Brain microvascular endothelial cell (primary cell): ENCODE measurements at regions not wholly inside any gene's neighbourhood (a gene's known extent, or its start where the extent isn't known, plus 50 kb on each side); places are given as distances from the start of the nearest gene placed in this dataset.

ENCODE experiments used
- DNase-seq: peaks from one replicate; pipeline ENCODE4 v3.0.0-alpha.2; 2020
- H3K27ac ChIP-seq: fragments of 250-450 bp; sonication (Bioruptor Pico); 2 replicates; pipeline ENCODE4 v1.5.1; 2020; ENCODE audit warnings: mild to moderate bottlenecking, moderate library complexity
- H3K27me3 ChIP-seq: fragments of 250-450 bp; sonication (Bioruptor Pico); replicated peaks from 2 replicates; pipeline ENCODE4 v1.5.1; 2020; ENCODE audit warnings: mild to moderate bottlenecking
- H3K36me3 ChIP-seq: fragments of 250-450 bp; sonication (Bioruptor Pico); replicated peaks from 2 replicates; pipeline ENCODE4 v1.5.1; 2020; ENCODE audit warnings: mild to moderate bottlenecking
- H3K4me3 ChIP-seq: 2 replicates; pipeline ENCODE4 v1.5.1; 2011; ENCODE audit warnings: low read depth, mild to moderate bottlenecking, control low read depth, low read length, moderate library complexity
- CTCF ChIP-seq: IDR thresholded peaks from 2 replicates; pipeline ENCODE4 v1.5.1; 2011; ENCODE audit warnings: low read depth, mild to moderate bottlenecking, moderate library complexity, low read length, control low read depth, inconsistent platforms; ENCODE audit errors: missing control alignments
- in situ Hi-C: cut with HindIII; loops from 2 replicates; pipeline ENCODE4 v1.10.0; 2017; ENCODE audit warnings: low sequenced_read_pairs, low pct_ligation_motif_present

GRCh38 chr13:85406269-85406975 is 392.8 kb downstream of the SLITRK6 start:
- TF ChIP-seq CTCF = no peak
- no peak for DNase-seq
- Histone ChIP-seq H3K36me3 (no peaks in the 10 kb centered on the region), H3K4me3 (no peak overlapping the region), H3K27ac (no peak overlapping the region), H3K27me3 (no peaks in the 10 kb centered on the region)
- in situ Hi-C loops = no loop called here

DNA sequence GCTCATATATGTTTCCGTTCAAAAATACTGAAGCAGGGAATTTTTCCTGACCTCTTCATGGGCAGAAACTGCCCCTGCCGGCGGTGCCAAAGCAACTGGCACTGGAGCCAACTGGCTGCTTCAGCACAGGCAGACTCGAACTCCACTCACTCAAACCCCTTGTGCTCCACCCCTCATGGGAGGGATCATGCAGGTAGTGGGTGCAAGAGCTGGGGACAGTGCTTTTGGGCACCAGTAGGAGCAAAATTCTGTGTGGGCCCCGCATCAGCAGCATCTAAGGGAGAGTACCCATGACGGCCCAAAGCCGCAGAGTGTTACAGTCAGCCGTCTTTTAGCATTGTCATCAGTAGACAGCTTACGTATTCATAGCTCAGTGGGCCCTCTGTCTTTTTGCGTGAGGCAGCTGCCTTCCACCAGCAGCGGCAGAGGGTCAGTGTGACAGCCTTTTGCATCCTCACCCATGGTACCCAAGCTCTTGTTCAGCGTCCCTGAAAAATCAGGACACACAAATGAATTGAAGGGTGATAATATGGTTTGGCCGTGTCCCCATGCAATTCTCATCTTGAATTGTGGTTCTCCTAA is 393.8 kb downstream of the SLITRK6 start:
- no peak for TF ChIP-seq CTCF
- in situ Hi-C loops = no loop called here
- Histone ChIP-seq H3K27ac (no peak overlapping the region), H3K27me3 (no peaks in the 10 kb centered on the region), H3K4me3 (no peak overlapping the region), H3K36me3 (no peaks in the 10 kb centered on the region)
- DNase-seq = no peak

- H3K27ac ChIP-seq = no peak overlapping the region
- peak; percentile 13 for DNase-seq
- no peaks in the 10 kb centered on the region for H3K36me3 ChIP-seq
- in situ Hi-C loops = no loop called here
- TF ChIP-seq CTCF = no peak
- H3K27me3 ChIP-seq = no peaks in the 10 kb centered on the region
- no peak overlapping the region for H3K4me3 ChIP-seq
These were observed 412.8 kb downstream of the SLITRK6 start for GRCh38 chr13:85386424-85386823.

GRCh38 chr13:85383291-85383690 is 415.9 kb downstream of the SLITRK6 start:
- in situ Hi-C loops = no loop called here
- TF ChIP-seq CTCF = no peak
- Histone ChIP-seq H3K27me3 (no peaks in the 10 kb centered on the region), H3K4me3 (no peak overlapping the region), H3K36me3 (no peaks in the 10 kb centered on the region), H3K27ac (no peak overlapping the region)
- DNase-seq = no peak

DNA sequence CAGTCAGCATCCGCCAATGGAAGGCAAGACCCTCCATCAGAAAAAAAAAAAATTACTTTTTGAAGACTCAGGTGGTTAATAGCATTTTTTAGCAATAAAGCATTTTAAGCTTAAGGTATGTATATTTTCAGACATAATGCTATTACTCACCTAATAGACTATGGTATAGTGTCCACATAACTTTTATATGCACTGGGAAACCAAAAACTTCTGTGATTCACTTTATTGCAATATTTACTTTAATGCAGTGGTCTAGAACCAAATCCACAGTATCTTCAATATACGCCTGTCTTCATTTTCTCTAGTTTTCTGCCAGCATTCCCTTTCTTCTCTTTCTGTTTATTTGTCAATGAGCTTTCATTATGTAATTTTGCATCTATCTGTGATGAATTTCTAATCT is 418.1 kb downstream of the SLITRK6 start:
- Histone ChIP-seq H3K27ac (no peak overlapping the region), H3K27me3 (no peaks in the 10 kb centered on the region), H3K36me3 (no peaks in the 10 kb centered on the region), H3K4me3 (no peak overlapping the region)
- in situ Hi-C loops = no loop called here
- DNase-seq = no peak
- TF ChIP-seq CTCF = no peak

GRCh38 chr13:85379991-85380390 is 419.2 kb downstream of the SLITRK6 start:
- no peak for DNase-seq
- in situ Hi-C loops = no loop called here
- Histone ChIP-seq H3K36me3 (no peaks in the 10 kb centered on the region), H3K4me3 (no peak overlapping the region), H3K27me3 (no peaks in the 10 kb centered on the region), H3K27ac (no peak overlapping the region)
- TF ChIP-seq CTCF = no peak
